Uterus (tissue), 3 donors: ENCODE measurements at regions not wholly inside any gene's neighbourhood (a gene's known extent, or its start where the extent isn't known, plus 50 kb on each side); places are given as distances from the start of the nearest gene placed in this dataset.

Source experiments
- DNase-seq, 2 donors: peaks; one replicate each; pipeline ENCODE4 v3.0.0-alpha.2; 2019 to 2020
- H3K27ac ChIP-seq, 2 donors: fragments of 200-600 bp; sonication (generic); 1 replicate in 1 of 2; 2 replicates in 1 of 2; pipeline ENCODE4 v1.5.1; 2016 to 2018
- H3K27me3 ChIP-seq, 2 donors: fragments of 200-600 bp; sonication (generic); one replicate each; pipeline ENCODE4 v1.5.1; 2018 to 2019; ENCODE audit warnings: control low read depth in 1 of 2
- H3K36me3 ChIP-seq, 2 donors: fragments of 200-600 bp; sonication (generic); one replicate each; pipeline ENCODE4 v1.5.1; 2019; ENCODE audit warnings: control low read depth in 1 of 2
- H3K4me1 ChIP-seq, 2 donors: fragments of 200-600 bp; sonication (generic); one replicate each; pipeline ENCODE4 v1.5.1; 2018 to 2019; ENCODE audit warnings: control low read depth in 1 of 2
- H3K4me3 ChIP-seq, 2 donors: fragments of 200-600 bp; sonication (generic); 1 replicate in 1 of 2; 2 replicates in 1 of 2; pipeline ENCODE4 v1.5.1; 2018 to 2019; ENCODE audit warnings: mild to moderate bottlenecking in 1 of 2
- H3K9me3 ChIP-seq, 2 donors: fragments of 200-600 bp; sonication (generic); one replicate each; pipeline ENCODE4 v1.5.1; 2019; ENCODE audit warnings: control low read depth in 1 of 2
- POLR2A ChIP-seq, 2 donors: fragments of 450-650 bp; IDR thresholded peaks; one replicate each; pipeline ENCODE4 v1.6.1; 2016; ENCODE audit warnings: antibody characterized with exemption in 2 of 2, mild to moderate bottlenecking in 1 of 2, moderate library complexity in 1 of 2
- intact Hi-C: fragments of 100-400 bp; cut with DNase I; formaldehyde crosslinking; loops from one replicate; pipeline ENCODE4 v1.15.1; 2023; ENCODE audit warnings: low total_unique reads
- TF ChIP-seq, protein P1 (sequence below), 4 experiments: fragments of 200-600 bp in 2 of 4; fragments of 450-650 bp in 2 of 4; sonication (generic) in 2 of 4; IDR thresholded peaks; one replicate each; pipeline ENCODE4 v1.5.1; 2016 to 2019; ENCODE audit warnings: antibody characterized with exemption in 4 of 4, mild to moderate bottlenecking in 2 of 4, moderate library complexity in 1 of 4
- donor health status: DM: yes; HTN: yes; CAD: no.

DNA sequence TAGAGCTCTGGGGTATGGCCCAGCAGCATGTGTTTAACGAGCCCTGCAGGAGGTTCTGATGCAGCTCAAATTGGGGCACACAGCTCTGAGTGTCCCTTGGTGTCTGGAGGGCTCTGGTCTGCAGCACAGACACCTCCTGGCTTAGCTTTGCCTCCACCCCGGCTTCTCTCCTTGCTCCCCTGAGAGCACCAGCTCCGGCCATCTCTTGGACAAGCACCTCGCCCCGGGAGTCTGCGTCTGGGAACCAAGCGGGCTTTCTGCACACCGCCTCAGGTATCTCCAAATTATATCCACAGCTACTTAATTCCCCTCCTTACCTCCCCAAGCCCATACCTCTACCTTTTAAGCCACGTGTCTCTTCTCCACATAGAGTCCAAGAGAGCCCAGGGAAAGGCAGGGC is 83.7 kb upstream of the IRX4 start:
- no peaks in the 10 kb centered on the region for H3K9me3 ChIP-seq
- no peak for DNase-seq
- intact Hi-C loops: no loop called here
- H3K4me1 ChIP-seq: no peaks in the 10 kb centered on the region
- H3K27me3 ChIP-seq: no peaks in the 10 kb centered on the region
- no peaks in the 10 kb centered on the region for H3K36me3 ChIP-seq
- H3K4me3 ChIP-seq: no peak overlapping the region
- H3K27ac ChIP-seq: no peak overlapping the region
- TF ChIP-seq, protein P1, sequence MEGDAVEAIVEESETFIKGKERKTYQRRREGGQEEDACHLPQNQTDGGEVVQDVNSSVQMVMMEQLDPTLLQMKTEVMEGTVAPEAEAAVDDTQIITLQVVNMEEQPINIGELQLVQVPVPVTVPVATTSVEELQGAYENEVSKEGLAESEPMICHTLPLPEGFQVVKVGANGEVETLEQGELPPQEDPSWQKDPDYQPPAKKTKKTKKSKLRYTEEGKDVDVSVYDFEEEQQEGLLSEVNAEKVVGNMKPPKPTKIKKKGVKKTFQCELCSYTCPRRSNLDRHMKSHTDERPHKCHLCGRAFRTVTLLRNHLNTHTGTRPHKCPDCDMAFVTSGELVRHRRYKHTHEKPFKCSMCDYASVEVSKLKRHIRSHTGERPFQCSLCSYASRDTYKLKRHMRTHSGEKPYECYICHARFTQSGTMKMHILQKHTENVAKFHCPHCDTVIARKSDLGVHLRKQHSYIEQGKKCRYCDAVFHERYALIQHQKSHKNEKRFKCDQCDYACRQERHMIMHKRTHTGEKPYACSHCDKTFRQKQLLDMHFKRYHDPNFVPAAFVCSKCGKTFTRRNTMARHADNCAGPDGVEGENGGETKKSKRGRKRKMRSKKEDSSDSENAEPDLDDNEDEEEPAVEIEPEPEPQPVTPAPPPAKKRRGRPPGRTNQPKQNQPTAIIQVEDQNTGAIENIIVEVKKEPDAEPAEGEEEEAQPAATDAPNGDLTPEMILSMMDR (IDR thresholded peaks at IDR 0.05): no peak
- TF ChIP-seq POLR2A (IDR thresholded peaks at IDR 0.05): no peak

DNA sequence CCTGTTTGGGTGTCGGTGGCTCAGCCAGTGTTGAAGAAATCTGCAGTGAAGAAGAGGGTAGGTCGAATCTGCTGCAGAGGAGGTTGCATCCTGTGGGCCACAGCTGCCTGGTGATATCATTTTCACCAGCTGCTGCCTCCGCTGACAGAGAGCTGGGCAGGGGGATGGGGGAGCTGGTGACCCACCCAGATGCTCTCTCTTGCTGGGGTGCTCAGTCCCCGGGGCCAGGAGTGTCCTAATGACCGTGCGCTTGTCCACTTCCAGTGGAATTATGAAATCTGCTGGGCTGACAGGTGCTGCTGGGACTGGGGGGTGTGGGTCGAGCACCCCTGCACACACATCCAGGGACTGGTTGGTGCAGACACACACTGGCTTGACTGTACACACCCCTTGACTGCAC is 83.2 kb upstream of the IRX4 start:
- H3K4me1 ChIP-seq: no peaks in the 10 kb centered on the region
- TF ChIP-seq POLR2A (IDR thresholded peaks at IDR 0.05): no peak
- TF ChIP-seq, protein P1 (IDR thresholded peaks at IDR 0.05): no peak
- intact Hi-C loops: no loop called here
- no peaks in the 10 kb centered on the region for H3K36me3 ChIP-seq
- H3K27me3 ChIP-seq: no peaks in the 10 kb centered on the region
- DNase-seq: no peak
- H3K9me3 ChIP-seq: no peaks in the 10 kb centered on the region
- no peak overlapping the region for H3K4me3 ChIP-seq
- H3K27ac ChIP-seq: no peak overlapping the region

DNA sequence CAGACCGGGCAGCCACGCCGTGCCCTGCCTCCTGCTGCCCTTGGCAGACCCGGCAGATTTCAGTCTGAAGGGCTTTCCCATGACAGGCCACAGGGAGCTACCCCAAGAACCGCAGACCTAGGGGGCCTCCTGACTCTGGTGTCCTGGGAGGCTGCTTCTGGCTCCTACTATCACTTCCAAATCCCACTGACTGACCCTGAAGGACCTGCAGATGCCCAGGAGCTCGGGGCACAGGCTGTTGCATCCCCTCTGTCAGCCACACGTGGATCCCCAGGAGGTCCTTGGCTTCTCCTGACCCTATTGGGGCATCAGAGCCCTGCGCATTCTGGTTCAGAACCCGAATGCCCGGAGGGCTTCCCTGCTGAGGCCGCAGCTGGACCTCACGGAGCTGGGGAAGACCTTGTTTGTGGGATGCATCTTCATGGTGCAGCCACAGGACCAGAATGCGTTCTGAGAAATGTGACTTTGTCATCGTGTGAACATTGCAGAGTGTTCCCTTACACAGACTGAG is 81.3 kb upstream of the IRX4 start:
- intact Hi-C loops: no loop called here
- no peak overlapping the region for H3K27ac ChIP-seq
- H3K9me3 ChIP-seq: no peaks in the 10 kb centered on the region
- DNase-seq: no peak
- H3K4me1 ChIP-seq: no peaks in the 10 kb centered on the region
- no peak overlapping the region for H3K4me3 ChIP-seq
- no peak for TF ChIP-seq POLR2A (IDR thresholded peaks at IDR 0.05)
- TF ChIP-seq, protein P1 (IDR thresholded peaks at IDR 0.05): no peak
- H3K27me3 ChIP-seq: no peaks in the 10 kb centered on the region
- H3K36me3 ChIP-seq: no peaks in the 10 kb centered on the region

DNA sequence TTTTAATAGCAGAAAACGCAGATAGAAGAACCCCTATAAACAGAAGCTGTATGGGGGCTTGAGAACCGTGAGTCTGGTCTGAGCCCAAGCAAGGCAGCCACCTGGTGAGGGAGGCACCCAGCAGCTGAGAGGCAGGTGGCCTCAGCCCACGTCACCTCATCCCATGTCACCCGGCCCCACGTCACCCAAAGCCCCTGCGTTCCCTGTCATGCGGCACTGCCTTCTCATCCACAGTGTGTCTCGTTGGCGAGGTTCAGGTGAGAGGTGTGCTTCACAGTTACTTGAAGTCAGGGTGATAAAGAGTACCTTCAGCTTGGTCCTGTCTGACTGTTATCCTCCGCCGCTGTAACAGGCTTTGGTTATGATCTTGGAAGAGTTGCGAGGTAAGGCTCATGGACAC is 80.6 kb upstream of the IRX4 start:
- no peak overlapping the region for H3K4me3 ChIP-seq
- TF ChIP-seq, protein P1 (IDR thresholded peaks at IDR 0.05): no peak
- no peak for TF ChIP-seq POLR2A (IDR thresholded peaks at IDR 0.05)
- H3K27me3 ChIP-seq: no peaks in the 10 kb centered on the region
- H3K4me1 ChIP-seq: no peaks in the 10 kb centered on the region
- no peak for DNase-seq
- no peaks in the 10 kb centered on the region for H3K9me3 ChIP-seq
- no peaks in the 10 kb centered on the region for H3K36me3 ChIP-seq
- intact Hi-C loops: no loop called here
- no peak overlapping the region for H3K27ac ChIP-seq

DNA sequence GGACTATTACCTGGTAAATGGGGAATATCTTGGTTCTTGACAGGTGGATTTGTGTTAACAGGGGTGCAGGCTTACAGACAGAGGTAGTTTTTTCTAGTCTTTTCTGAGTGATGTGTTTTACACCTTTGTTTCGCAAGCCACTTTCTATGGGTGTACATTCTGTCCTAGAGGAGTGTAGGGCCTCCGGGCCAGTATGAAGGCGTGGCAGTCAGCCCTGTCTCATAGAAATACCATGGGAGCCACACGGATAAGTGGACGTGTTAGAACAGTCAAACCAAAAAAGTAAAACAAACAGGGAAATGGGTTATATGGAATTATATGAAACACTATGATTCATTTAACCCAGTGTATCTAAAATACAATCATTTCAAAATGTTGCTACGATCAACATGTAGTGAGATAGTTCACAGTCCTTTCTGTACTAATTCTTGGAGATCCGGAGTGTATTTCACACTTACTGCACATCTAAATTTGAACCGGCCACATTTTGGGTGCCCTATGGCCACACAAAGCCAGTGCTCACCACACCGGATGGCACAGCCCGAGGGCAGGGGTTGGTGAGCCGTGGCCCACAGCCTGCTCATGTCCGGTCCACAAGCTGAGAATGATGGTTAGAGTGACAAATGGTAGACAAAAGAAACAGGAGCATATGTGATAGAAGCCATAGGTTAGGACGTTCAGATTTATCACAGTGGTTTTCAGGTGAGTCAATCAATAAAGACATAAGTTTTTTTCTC is 80.1 kb upstream of the IRX4 start:
- Histone ChIP-seq H3K27me3 (no peaks in the 10 kb centered on the region), H3K27ac (no peak overlapping the region), H3K9me3 (no peaks in the 10 kb centered on the region), H3K36me3 (no peaks in the 10 kb centered on the region), H3K4me3 (no peak overlapping the region), H3K4me1 (no peaks in the 10 kb centered on the region)
- TF ChIP-seq POLR2A (IDR thresholded peaks at IDR 0.05): no peak
- TF ChIP-seq, protein P1 (IDR thresholded peaks at IDR 0.05): no peak
- intact Hi-C loops: no loop called here
- DNase-seq: no peak
